ENCODE measurements at regions not wholly inside any gene's neighbourhood (a gene's known extent, or its start where the extent isn't known, plus 50 kb on each side); places are given as distances from the start of the nearest gene placed in this dataset.

DNA sequence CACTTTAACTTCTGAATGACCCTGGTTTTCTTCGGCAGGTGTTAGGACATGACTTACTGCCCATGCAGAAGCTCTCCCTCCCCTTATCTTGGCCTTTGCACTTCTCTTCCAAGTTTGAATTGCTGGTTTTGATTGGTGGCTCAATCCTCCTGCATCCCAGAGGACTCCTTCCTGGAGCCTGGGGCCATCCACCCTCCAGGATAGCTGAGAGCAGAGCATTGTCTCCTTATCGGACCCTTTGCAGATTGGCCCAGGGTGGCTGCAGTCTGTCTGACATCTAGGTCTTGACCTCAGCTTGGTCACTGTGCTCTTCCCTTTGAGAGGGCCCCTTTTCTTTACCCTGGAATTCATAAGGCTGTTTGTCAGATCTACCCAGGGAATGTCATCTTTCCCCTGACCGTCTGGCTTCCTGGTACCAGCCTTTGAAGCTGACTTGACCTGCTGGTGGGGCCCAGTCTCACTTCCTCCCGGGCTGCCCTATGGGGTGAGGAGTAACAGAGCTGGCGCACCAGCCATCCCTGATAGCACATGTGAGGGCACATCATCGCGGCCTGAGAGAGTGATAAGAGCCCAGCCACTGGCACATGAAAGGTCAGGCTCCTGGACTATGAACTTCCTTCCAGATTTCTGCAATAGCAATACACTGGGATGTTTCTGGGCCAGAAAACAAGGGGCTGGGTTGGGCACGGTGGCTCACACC lies 172.9 kb upstream of the UBL3 start:
- TF ChIP-seq CTCF (IDR thresholded peaks at IDR 0.05; ENCODE audit: extremely low read depth, insufficient read depth, missing control alignments), result no peak
- DNase-seq (ENCODE audit: low spot score), result no peak
- in situ Hi-C loops (cut with MboI; ENCODE audit: low pct_unique_long_range_greater_than_20kb, low sequenced_read_pairs, unreplicated experiment), result no loop called here

DNA sequence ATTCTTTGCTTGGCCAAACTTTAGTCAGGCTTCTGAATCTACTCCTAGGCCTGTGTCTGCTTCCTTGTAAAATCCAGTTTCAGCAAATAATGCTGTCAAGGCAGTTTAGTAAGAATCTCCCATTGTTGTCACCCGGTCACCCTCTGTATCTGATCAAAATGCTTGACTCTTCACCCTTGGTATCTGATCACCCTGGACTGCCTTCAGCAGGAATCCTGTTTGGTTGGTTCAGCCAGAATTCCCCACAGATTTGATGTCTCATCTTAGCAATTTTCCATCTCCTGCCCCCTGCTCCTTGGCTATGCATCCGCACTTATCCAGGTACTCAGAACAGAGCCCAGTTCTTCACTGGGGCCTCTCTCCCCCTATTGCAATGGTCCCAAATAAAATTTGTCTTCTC lies 172.4 kb upstream of the UBL3 start:
- DNase-seq (ENCODE audit: low spot score), result no peak
- in situ Hi-C loops (cut with MboI; ENCODE audit: low pct_unique_long_range_greater_than_20kb, low sequenced_read_pairs, unreplicated experiment), result no loop called here
- TF ChIP-seq CTCF (IDR thresholded peaks at IDR 0.05; ENCODE audit: extremely low read depth, insufficient read depth, missing control alignments), result no peak

DNA sequence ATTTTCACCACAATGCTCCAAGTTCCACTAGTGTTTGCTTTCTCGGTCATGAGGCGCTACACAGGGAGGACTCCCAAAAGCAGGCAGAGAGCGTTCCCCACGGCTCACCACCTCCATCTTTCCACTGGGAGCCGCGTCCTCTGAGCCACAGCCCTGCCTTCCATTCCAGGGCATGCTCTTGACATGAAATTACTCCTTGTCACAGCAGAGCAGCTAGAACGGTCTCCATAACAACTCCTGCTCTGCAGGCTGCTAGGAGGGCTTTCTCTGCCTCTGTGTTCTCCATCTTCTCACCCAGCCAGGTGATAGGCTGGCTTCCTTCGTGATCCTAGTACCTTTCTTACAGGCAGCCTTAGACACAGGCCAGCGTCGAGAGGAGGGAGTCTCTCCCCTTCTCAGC lies 171.8 kb upstream of the UBL3 start:
- DNase-seq (ENCODE audit: low spot score), result no peak
- in situ Hi-C loops (cut with MboI; ENCODE audit: low pct_unique_long_range_greater_than_20kb, low sequenced_read_pairs, unreplicated experiment), result no loop called here
- no peak for TF ChIP-seq CTCF (IDR thresholded peaks at IDR 0.05; ENCODE audit: extremely low read depth, insufficient read depth, missing control alignments)

GRCh38 chr13:30021611-30022010 lies 171.2 kb upstream of the UBL3 start:
- DNase-seq (ENCODE audit: low spot score), result no peak
- in situ Hi-C loops (cut with MboI; ENCODE audit: low pct_unique_long_range_greater_than_20kb, low sequenced_read_pairs, unreplicated experiment), result no loop called here
- TF ChIP-seq CTCF (IDR thresholded peaks at IDR 0.05; ENCODE audit: extremely low read depth, insufficient read depth, missing control alignments), result no peak

DNA sequence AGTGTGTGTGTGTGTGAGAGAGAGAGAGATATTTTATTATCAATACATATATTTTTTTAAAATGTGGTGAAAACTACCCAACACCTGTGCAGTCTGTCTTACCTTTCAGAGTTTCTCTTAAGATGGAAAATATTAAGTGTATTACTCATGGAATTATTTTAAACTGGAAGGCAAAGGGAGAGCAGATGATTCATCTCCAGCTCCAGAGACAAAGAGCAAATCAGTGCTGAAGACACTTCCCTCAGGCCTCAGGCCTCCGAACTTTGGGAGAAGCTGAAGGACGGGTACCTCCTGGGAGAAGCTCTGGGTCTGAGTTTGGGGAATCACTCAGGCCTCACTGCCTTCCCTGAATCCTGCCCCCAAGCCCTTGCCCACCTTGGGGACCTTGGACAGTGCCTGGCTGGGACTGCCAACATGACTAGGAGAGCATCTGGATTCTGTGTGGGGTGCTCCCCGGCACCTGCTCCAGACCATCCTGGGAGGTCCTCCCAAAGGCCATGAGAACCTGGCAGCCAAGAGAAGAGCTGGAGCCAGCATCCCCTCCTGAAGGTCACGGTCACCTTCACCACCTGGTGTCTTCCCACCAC lies 170.4 kb upstream of the UBL3 start:
- no peak for DNase-seq (ENCODE audit: low spot score)
- in situ Hi-C loops (cut with MboI; ENCODE audit: low pct_unique_long_range_greater_than_20kb, low sequenced_read_pairs, unreplicated experiment), result no loop called here
- TF ChIP-seq CTCF (IDR thresholded peaks at IDR 0.05; ENCODE audit: extremely low read depth, insufficient read depth, missing control alignments), result no peak

GRCh38 chr13:30019648-30020626 lies 169.5 kb upstream of the UBL3 start:
- TF ChIP-seq CTCF (IDR thresholded peaks at IDR 0.05; ENCODE audit: extremely low read depth, insufficient read depth, missing control alignments), result no peak
- in situ Hi-C loops (cut with MboI; ENCODE audit: low pct_unique_long_range_greater_than_20kb, low sequenced_read_pairs, unreplicated experiment), result no loop called here
- DNase-seq (ENCODE audit: low spot score), result no peak

All from GM13977 (cell line).